ENCODE measurements at regions not wholly inside any gene's neighbourhood (a gene's known extent, or its start where the extent isn't known, plus 50 kb on each side); places are given as distances from the start of the nearest gene placed in this dataset.

GRCh38 chr21:24353492-24353891, 1253.8 kb downstream of the MRPL39 start:
- intact Hi-C loops (cut with DNase I; ENCODE audit: low total_unique reads): no loop called here
- DNase-seq (ENCODE audit: low spot score in 2 of 2): no peak
- H3K27ac ChIP-seq: no peak overlapping the region
- no peaks in the 10 kb centered on the region for H3K9me3 ChIP-seq
- no peaks in the 10 kb centered on the region for H3K27me3 ChIP-seq
- no peaks in the 10 kb centered on the region for H3K36me3 ChIP-seq
- TF ChIP-seq POLR2A (IDR thresholded peaks at IDR 0.05): no peak
- TF ChIP-seq POLR2AphosphoS5 (IDR thresholded peaks at IDR 0.05): no peak
- TF ChIP-seq, protein P1, sequence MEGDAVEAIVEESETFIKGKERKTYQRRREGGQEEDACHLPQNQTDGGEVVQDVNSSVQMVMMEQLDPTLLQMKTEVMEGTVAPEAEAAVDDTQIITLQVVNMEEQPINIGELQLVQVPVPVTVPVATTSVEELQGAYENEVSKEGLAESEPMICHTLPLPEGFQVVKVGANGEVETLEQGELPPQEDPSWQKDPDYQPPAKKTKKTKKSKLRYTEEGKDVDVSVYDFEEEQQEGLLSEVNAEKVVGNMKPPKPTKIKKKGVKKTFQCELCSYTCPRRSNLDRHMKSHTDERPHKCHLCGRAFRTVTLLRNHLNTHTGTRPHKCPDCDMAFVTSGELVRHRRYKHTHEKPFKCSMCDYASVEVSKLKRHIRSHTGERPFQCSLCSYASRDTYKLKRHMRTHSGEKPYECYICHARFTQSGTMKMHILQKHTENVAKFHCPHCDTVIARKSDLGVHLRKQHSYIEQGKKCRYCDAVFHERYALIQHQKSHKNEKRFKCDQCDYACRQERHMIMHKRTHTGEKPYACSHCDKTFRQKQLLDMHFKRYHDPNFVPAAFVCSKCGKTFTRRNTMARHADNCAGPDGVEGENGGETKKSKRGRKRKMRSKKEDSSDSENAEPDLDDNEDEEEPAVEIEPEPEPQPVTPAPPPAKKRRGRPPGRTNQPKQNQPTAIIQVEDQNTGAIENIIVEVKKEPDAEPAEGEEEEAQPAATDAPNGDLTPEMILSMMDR (IDR thresholded peaks at IDR 0.05): no peak
- H3K4me3 ChIP-seq: no peak overlapping the region
- no peaks in the 10 kb centered on the region for H3K4me1 ChIP-seq

DNA sequence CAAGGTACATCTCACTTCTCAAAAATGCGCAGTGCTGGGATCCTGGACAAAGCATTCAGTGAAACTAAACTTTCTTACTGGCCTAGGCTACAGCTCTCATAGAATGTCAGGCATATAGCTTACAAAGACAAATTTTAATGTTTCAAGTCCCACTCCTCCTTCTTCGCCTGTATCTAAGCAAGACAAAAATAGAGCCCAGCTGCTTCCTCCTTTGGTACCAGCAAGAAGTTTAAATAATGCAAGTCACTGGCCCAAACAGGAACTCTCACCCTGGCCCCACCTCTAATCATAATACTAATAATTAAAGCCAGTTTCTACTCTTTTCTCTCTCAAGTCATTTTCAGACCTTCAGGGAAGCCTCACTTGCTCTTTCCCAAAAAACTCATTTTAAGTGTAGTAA, 1267.9 kb downstream of the MRPL39 start:
- Histone ChIP-seq H3K4me3 (no peak overlapping the region), H3K9me3 (no peaks in the 10 kb centered on the region), H3K27ac (no peak overlapping the region), H3K4me1 (no peaks in the 10 kb centered on the region), H3K36me3 (no peaks in the 10 kb centered on the region), H3K27me3 (no peaks in the 10 kb centered on the region)
- TF ChIP-seq, protein P1 (IDR thresholded peaks at IDR 0.05): no peak
- intact Hi-C loops (cut with DNase I; ENCODE audit: low total_unique reads): no loop called here
- no peak for DNase-seq (ENCODE audit: low spot score in 2 of 2)

DNA sequence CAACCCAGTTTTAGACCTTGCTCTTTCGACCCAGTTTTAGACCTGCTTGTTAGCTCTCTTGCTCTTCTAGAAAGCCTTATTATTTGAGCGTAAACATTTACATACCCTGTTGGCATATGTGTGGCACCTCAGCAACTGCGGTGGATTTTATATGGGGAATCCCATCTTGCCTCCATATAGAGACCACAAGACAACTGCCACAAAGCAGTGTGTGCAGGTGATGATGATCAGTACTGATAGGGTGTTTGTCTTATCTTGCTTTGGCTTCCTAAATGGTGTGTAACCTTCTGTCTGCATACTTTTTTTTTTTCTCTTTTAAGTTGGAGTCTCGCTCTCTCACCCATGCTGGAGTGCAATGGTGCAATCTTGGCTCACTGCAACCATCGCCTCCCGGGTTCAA, 1270.8 kb downstream of the MRPL39 start:
- TF ChIP-seq, protein P1 (IDR thresholded peaks at IDR 0.05): no peak
- TF ChIP-seq POLR2AphosphoS5 (IDR thresholded peaks at IDR 0.05): no peak
- no peak for TF ChIP-seq POLR2A (IDR thresholded peaks at IDR 0.05)
- Histone ChIP-seq H3K36me3 (no peaks in the 10 kb centered on the region), H3K4me1 (no peaks in the 10 kb centered on the region), H3K4me3 (no peak overlapping the region), H3K9me3 (no peaks in the 10 kb centered on the region), H3K27me3 (no peaks in the 10 kb centered on the region), H3K27ac (no peak overlapping the region)
- intact Hi-C loops (cut with DNase I; ENCODE audit: low total_unique reads): no loop called here
- no peak for DNase-seq (ENCODE audit: low spot score in 2 of 2)

DNA sequence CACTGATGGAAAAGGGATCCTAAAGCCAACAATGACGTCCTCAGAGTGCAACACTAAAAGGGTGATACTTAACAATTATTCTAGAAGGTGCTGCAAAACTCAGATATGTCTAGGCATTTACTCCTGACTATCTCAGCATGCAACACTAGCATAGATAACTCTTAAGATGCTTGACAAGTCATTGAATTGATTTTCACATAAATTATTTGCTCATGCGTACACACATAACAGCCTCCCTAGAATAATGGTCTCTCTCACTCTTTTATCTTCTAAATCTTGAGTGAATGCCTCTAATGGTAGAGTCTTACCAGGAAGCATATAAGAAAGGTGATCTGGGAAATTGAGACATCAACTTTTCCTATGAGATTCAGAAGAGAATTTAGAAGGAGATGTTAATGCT, 1283.7 kb downstream of the MRPL39 start:
- Histone ChIP-seq H3K27ac (no peak overlapping the region), H3K36me3 (no peaks in the 10 kb centered on the region), H3K4me1 (no peaks in the 10 kb centered on the region), H3K9me3 (no peaks in the 10 kb centered on the region), H3K27me3 (no peaks in the 10 kb centered on the region), H3K4me3 (no peak overlapping the region)
- no peak for DNase-seq (ENCODE audit: low spot score in 2 of 2)
- TF ChIP-seq POLR2A (IDR thresholded peaks at IDR 0.05): no peak
- no peak for TF ChIP-seq POLR2AphosphoS5 (IDR thresholded peaks at IDR 0.05)
- TF ChIP-seq, protein P1 (IDR thresholded peaks at IDR 0.05): no peak
- intact Hi-C loops (cut with DNase I; ENCODE audit: low total_unique reads): no loop called here

GRCh38 chr21:24316277-24316922, 1290.9 kb downstream of the MRPL39 start:
- Histone ChIP-seq H3K9me3 (no peaks in the 10 kb centered on the region), H3K27me3 (no peaks in the 10 kb centered on the region), H3K4me3 (no peak overlapping the region), H3K36me3 (no peaks in the 10 kb centered on the region), H3K27ac (no peak overlapping the region), H3K4me1 (no peaks in the 10 kb centered on the region)
- DNase-seq (ENCODE audit: low spot score in 2 of 2): no peak
- intact Hi-C loops (cut with DNase I; ENCODE audit: low total_unique reads): no loop called here
- TF ChIP-seq POLR2AphosphoS5 (IDR thresholded peaks at IDR 0.05) (no peak), POLR2A (IDR thresholded peaks at IDR 0.05) (no peak)
- TF ChIP-seq, protein P1 (IDR thresholded peaks at IDR 0.05): no peak
